Heart left ventricle (tissue), 16 donors: ENCODE measurements at regions not wholly inside any gene's neighbourhood (a gene's known extent, or its start where the extent isn't known, plus 50 kb on each side); places are given as distances from the start of the nearest gene placed in this dataset.

ENCODE experiments used
- ATAC-seq, 4 donors: fragments of 200-7000 bp; cut with Tn5 transposase; one replicate each; pipeline ENCODE4 v1.9.1; 2020 to 2022; ENCODE audit warnings: moderate library complexity in 4 of 4, mild to moderate bottlenecking in 3 of 4, moderate number of reproducible peaks in 1 of 4
- DNase-seq, 5 donors: peaks; one replicate each; pipeline ENCODE4 v3.0.0-alpha.2; 2020
- H3K27ac ChIP-seq, 12 donors: fragments of 200-600 bp; sonication (generic) in 4 of 12; one replicate each; pipeline versions ENCODE4 v1.5.0 to v1.8.0; 2016 to 2022; ENCODE audit warnings: mild to moderate bottlenecking in 2 of 12
- H3K27me3 ChIP-seq, 9 donors: fragments of 200-600 bp; sonication (generic) in 2 of 9; one replicate each; pipeline versions ENCODE4 v1.5.1 to v1.8.0; 2016 to 2022; ENCODE audit warnings: mild to moderate bottlenecking in 3 of 9
- H3K36me3 ChIP-seq, 9 donors: fragments of 200-600 bp; sonication (generic) in 2 of 9; one replicate each; pipeline versions ENCODE4 v1.5.0 to v1.8.0; 2018 to 2022; ENCODE audit warnings: mild to moderate bottlenecking in 2 of 9
- H3K4me1 ChIP-seq, 12 donors: fragments of 200-600 bp; sonication (generic) in 4 of 12; one replicate each; pipeline versions ENCODE4 v1.5.0 to v1.8.0; 2016 to 2022; ENCODE audit warnings: mild to moderate bottlenecking in 3 of 12
- H3K4me3 ChIP-seq, 12 donors: fragments of 200-600 bp; sonication (generic) in 4 of 12; one replicate each; pipeline versions ENCODE4 v1.5.0 to v1.8.0; 2017 to 2022; ENCODE audit warnings: mild to moderate bottlenecking in 9 of 12, moderate library complexity in 4 of 12
- H3K9me3 ChIP-seq, 12 donors: fragments of 200-600 bp; sonication (generic) in 4 of 12; one replicate each; pipeline versions ENCODE4 v1.5.0 to v1.8.0; 2016 to 2022; ENCODE audit warnings: mild to moderate bottlenecking in 1 of 12
- POLR2A ChIP-seq, 2 donors: fragments of 450-650 bp; IDR thresholded peaks; one replicate each; pipeline ENCODE4 v1.6.1; 2017; ENCODE audit warnings: antibody characterized with exemption in 2 of 2, mild to moderate bottlenecking in 2 of 2, moderate library complexity in 2 of 2
- WGBS, 4 donors: extraction: QIAGEN DNeasy Blood & Tissue Kit in 2 of 4; methylation state at CpG; one replicate each; pipeline versions ENCODE4 v1.1.5 to v1.1.7; 2013 to 2018; 5-methylcytosine and 5-hydroxymethylcytosine counted together
- intact Hi-C, 10 donors: fragments of 100-400 bp; cut with DNase I; formaldehyde crosslinking; loops; one replicate each; pipeline versions ENCODE4 v1.11.1 to v1.14.2; 2022
- TF ChIP-seq, protein P1 (sequence below), 12 donors: fragments of 200-600 bp; sonication (generic) in 4 of 12; IDR thresholded peaks; one replicate each; pipeline versions ENCODE4 v1.5.0 to v1.8.0; 2018 to 2022; ENCODE audit warnings: antibody characterized with exemption in 12 of 12, mild to moderate bottlenecking in 5 of 12
- donor health status: ischemic (EF 13 %, LVEDD 7.1; RV severe dilation, severe dysfunction).
- donor health status: healthy with polysubstance abuse.
- donor health status: DM: no; HTN: yes; CAD: no.
- donor health status: DM: no; HTN: no; CAD: no.
- donor health status: ischemic (EF 25% LVEDD 6.9; RV normal size, moderate dysfunction).
- donor health status: ischemic (EF 25% LVEDD 5.7; RV mildly dilated, moderate dysfunction).
- donor health status: healthy.
- donor health status: DM: yes; HTN: yes; CAD: no.
- donor health status: ischemic (EF 35%, LVEDD 5.7; RV mildly dilated, moderate dysfunction).
- donor health status: nonischemic (EF 11% LVEDD 7.7; RV severe dilation, severe dysfunction).
- donor health status: DM: yes; HTN: yes; CAD: no.
- donor health status: PGD.
- donor health status: ischemic (EF 29% LVEDD 5.4; RV normal size, mild dysfunction).
- donor health status: nonischemic (EF 23%, LVEDD 6.1; RV moderate dilation, normal function).

DNA sequence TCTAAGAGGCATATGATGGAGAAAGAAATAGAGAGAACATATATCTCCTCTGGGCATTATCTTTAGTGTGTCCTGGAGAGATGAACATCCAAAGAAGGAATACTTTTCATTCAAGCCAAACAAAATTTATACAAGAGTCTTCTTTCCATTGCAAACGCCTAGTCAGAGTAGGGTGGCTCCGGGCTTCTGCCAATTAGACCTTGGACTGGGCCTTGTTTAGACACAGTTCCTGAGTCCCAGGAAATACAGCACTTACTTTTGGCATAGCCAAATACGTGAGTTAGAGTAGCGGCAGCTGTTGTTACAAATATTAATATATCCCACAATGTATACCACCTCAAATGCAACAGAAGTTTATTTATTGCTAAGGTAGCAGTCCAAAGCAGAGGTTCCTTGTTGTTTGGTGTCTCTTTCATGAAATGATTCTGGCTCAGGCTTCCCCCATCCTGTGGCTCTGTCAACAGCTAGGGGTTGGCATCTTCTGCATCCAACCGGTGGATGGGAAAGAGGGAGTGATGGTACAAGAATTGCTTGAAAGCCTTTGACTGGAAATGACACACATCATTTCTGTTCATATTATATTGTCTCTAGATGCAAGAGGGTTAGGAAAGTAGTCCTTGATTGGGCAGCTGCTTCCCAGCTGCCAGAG is 148.0 kb upstream of the SPACA1 start:
- H3K36me3 ChIP-seq, result no peaks in the 10 kb centered on the region
- H3K27me3 ChIP-seq, result no peaks in the 10 kb centered on the region
- H3K4me3 ChIP-seq, result no peak overlapping the region
- ATAC-seq (no peak), DNase-seq (no peak)
- WGBS, 4 donors, result 76 to 89% (median 87%) methylated on average over 5 of the region's 5 CpGs
- TF ChIP-seq, protein P1, sequence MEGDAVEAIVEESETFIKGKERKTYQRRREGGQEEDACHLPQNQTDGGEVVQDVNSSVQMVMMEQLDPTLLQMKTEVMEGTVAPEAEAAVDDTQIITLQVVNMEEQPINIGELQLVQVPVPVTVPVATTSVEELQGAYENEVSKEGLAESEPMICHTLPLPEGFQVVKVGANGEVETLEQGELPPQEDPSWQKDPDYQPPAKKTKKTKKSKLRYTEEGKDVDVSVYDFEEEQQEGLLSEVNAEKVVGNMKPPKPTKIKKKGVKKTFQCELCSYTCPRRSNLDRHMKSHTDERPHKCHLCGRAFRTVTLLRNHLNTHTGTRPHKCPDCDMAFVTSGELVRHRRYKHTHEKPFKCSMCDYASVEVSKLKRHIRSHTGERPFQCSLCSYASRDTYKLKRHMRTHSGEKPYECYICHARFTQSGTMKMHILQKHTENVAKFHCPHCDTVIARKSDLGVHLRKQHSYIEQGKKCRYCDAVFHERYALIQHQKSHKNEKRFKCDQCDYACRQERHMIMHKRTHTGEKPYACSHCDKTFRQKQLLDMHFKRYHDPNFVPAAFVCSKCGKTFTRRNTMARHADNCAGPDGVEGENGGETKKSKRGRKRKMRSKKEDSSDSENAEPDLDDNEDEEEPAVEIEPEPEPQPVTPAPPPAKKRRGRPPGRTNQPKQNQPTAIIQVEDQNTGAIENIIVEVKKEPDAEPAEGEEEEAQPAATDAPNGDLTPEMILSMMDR (IDR thresholded peaks at IDR 0.05), result no peak
- TF ChIP-seq POLR2A (IDR thresholded peaks at IDR 0.05), result no peak
- intact Hi-C loops, result no loop called here
- H3K27ac ChIP-seq, result no peak overlapping the region
- no peaks in the 10 kb centered on the region for H3K4me1 ChIP-seq
- no peaks in the 10 kb centered on the region for H3K9me3 ChIP-seq

DNA sequence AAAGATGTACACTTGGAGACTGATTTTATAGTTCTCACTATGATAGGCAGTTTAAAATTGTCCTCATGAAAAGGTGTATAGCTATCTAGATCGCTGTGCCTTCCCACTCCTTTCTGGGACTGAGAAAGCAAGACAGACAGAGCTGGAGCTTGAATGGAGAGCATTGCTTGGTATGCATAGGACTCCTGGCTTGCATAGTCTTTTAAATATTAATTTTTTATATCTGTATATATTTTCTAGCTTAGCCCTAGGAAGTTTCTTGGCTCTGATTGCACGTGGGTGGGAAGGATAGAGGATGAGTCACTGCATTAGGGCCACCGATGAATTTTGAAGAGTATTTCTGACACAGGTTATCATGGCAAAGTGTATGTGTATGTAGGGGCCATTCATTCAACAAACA is 150.0 kb upstream of the SPACA1 start:
- 44 to 67% (median 58%) methylated on average over 3 of the region's 3 CpGs for WGBS, 4 donors
- no peak for DNase-seq
- no peaks in the 10 kb centered on the region for H3K36me3 ChIP-seq
- no peaks in the 10 kb centered on the region for H3K4me1 ChIP-seq
- no peak for TF ChIP-seq POLR2A (IDR thresholded peaks at IDR 0.05)
- TF ChIP-seq, protein P1 (IDR thresholded peaks at IDR 0.05), result no peak
- no peak overlapping the region for H3K27ac ChIP-seq
- H3K9me3 ChIP-seq, result no peaks in the 10 kb centered on the region
- peaks cover 0 to 2% (median 0%) of the 10 kb centered on the region in 9 donors for H3K27me3 ChIP-seq
- intact Hi-C loops, result no loop called here
- no peak for ATAC-seq
- no peak overlapping the region for H3K4me3 ChIP-seq

DNA sequence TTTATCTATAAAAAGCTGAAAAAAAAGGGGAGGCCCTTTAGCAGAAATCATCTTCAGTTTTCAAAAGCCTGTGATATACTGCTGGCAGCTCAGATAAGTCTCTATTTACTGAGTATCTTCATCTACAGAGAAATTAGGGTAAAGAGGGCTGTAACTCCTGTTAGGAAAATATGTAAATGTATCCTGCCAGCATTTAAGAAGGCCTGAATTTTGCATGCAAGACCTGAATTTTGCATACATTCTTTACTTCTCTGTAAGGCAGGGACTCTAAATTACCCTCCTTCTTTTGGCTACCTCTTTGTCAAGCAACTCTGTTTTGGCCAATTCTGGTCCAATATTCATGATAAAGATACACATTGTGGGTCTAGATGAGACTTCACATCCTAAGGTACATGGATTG is 150.6 kb upstream of the SPACA1 start:
- intact Hi-C loops, result no loop called here
- Histone ChIP-seq H3K27ac (no peak overlapping the region), H3K27me3 (peaks cover 0 to 4% (median 0%) of the 10 kb centered on the region in 9 donors), H3K36me3 (no peaks in the 10 kb centered on the region), H3K4me1 (no peaks in the 10 kb centered on the region), H3K9me3 (no peaks in the 10 kb centered on the region), H3K4me3 (no peak overlapping the region)
- ATAC-seq (no peak), DNase-seq (no peak)
- TF ChIP-seq, protein P1 (IDR thresholded peaks at IDR 0.05), result no peak
- TF ChIP-seq POLR2A (IDR thresholded peaks at IDR 0.05), result no peak

DNA sequence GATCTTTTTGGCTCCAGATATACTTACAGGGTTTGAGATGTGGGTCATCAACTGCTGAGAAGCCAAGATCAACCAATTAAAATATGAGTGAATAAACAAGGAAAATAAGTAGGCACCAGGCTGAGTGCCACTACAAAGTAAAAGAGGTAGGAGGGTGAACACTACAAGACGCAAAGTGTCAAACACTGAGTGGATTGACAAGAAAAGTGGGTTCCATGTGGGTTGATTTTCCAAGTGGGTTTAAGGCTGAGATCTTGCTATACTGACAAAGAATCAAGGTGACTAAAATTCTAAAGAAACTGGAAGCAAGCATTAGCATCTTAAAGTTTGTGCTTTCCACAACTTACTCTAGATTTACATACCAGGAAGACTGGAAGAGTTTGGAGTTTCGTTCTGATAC is 160.4 kb upstream of the SPACA1 start:
- Histone ChIP-seq H3K27me3 (peaks cover 0 to 14% (median 0%) of the 10 kb centered on the region in 9 donors), H3K9me3 (no peaks in the 10 kb centered on the region), H3K4me1 (no peaks in the 10 kb centered on the region), H3K27ac (no peak overlapping the region), H3K36me3 (no peaks in the 10 kb centered on the region), H3K4me3 (no peak overlapping the region)
- intact Hi-C loops, result no loop called here
- TF ChIP-seq, protein P1 (IDR thresholded peaks at IDR 0.05), result no peak
- TF ChIP-seq POLR2A (IDR thresholded peaks at IDR 0.05), result no peak
- DNase-seq, result no peak
- no peak for ATAC-seq
- WGBS, 4 donors, result 83 to 92% (median 88%) methylated on average over 2 of the region's 2 CpGs
